Prostate gland (tissue), 2 donors: ENCODE measurements at regions not wholly inside any gene's neighbourhood (a gene's known extent, or its start where the extent isn't known, plus 50 kb on each side); places are given as distances from the start of the nearest gene placed in this dataset.

Source experiments
- POLR2AphosphoS5 ChIP-seq: sonication (generic); formaldehyde crosslinking; IDR thresholded peaks from one replicate; pipeline ENCODE4 v1.6.1; 2017; ENCODE audit warnings: antibody characterized with exemption
- TF ChIP-seq, protein P1 (sequence below), 4 experiments: fragments of 200-600 bp in 2 of 4; fragments of 450-650 bp in 2 of 4; sonication (generic) in 2 of 4; IDR thresholded peaks; 1 replicate in 3 of 4; 2 replicates in 1 of 4; pipeline ENCODE4 v1.5.1; 2016 to 2019; ENCODE audit warnings: antibody characterized with exemption in 4 of 4, mild to moderate bottlenecking in 2 of 4, moderate library complexity in 2 of 4

DNA sequence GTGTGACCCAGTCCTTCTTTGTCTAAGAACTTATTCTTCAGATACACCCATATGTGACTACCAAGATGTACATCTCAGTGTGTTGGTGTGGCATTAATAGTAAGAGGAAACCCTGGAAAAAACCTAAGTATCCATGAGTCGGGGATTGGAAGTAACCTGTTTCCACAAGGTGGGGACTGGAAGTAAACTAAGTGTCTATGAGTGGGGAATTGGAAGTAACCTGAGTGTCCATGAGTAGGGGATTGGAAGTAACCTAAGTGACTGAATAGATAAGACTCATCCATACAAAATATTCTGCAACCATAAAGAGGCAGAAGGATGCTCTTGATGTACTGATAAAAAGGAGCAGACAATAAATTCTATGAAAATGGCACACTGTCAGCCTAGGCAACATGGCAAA, 184.7 kb downstream of the PHETA1 start:
- no peak for TF ChIP-seq POLR2AphosphoS5
- TF ChIP-seq, protein P1, sequence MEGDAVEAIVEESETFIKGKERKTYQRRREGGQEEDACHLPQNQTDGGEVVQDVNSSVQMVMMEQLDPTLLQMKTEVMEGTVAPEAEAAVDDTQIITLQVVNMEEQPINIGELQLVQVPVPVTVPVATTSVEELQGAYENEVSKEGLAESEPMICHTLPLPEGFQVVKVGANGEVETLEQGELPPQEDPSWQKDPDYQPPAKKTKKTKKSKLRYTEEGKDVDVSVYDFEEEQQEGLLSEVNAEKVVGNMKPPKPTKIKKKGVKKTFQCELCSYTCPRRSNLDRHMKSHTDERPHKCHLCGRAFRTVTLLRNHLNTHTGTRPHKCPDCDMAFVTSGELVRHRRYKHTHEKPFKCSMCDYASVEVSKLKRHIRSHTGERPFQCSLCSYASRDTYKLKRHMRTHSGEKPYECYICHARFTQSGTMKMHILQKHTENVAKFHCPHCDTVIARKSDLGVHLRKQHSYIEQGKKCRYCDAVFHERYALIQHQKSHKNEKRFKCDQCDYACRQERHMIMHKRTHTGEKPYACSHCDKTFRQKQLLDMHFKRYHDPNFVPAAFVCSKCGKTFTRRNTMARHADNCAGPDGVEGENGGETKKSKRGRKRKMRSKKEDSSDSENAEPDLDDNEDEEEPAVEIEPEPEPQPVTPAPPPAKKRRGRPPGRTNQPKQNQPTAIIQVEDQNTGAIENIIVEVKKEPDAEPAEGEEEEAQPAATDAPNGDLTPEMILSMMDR (IDR thresholded peaks at IDR 0.05), result no peak
